ENCODE measurements at regions not wholly inside any gene's neighbourhood (a gene's known extent, or its start where the extent isn't known, plus 50 kb on each side); places are given as distances from the start of the nearest gene placed in this dataset.

GRCh38 chr12:98137278-98137677, 378.1 kb upstream of the TMPO start:
- Mint-ChIP-seq H3K9me3 (ENCODE audit: low read depth, unreplicated experiment) (peaks cover 5% of the 10 kb centered on the region), H3K36me3 (ENCODE audit: insufficient read depth, unreplicated experiment) (no peaks in the 10 kb centered on the region), H3K4me1 (ENCODE audit: low read depth, unreplicated experiment) (no peaks in the 10 kb centered on the region), H3K27ac (ENCODE audit: unreplicated experiment) (no peak overlapping the region), H3K4me3 (ENCODE audit: low read depth, unreplicated experiment) (no peak overlapping the region), H3K27me3 (ENCODE audit: unreplicated experiment) (peaks cover 23% of the 10 kb centered on the region)
- TF ChIP-seq CTCF (IDR thresholded peaks at IDR 0.05; ENCODE audit: unreplicated experiment) = no peak
- intact Hi-C loops (cut with micrococcal nuclease; ENCODE audit: unreplicated experiment) = no loop called here
- BruUV-seq (replicated peaks) = no TSS peak
- CTCF ChIA-PET = no interaction called here
- DNase-seq = no peak

- CTCF ChIA-PET = no interaction called here
- H3K4me3 Mint-ChIP-seq (ENCODE audit: low read depth, unreplicated experiment) = no peak overlapping the region
- no peak overlapping the region for H3K27ac Mint-ChIP-seq (ENCODE audit: unreplicated experiment)
Measured at GRCh38 chr12:98144953-98145352, 370.4 kb upstream of the TMPO start.

GRCh38 chr12:98146043-98146442, 369.3 kb upstream of the TMPO start:
- peaks cover 22% of the 10 kb centered on the region for H3K27me3 Mint-ChIP-seq (ENCODE audit: unreplicated experiment)
- H3K36me3 Mint-ChIP-seq (ENCODE audit: insufficient read depth, unreplicated experiment) = no peaks in the 10 kb centered on the region
- H3K9me3 Mint-ChIP-seq (ENCODE audit: low read depth, unreplicated experiment) = no peaks in the 10 kb centered on the region
- TF ChIP-seq CTCF (IDR thresholded peaks at IDR 0.05; ENCODE audit: unreplicated experiment) = no peak
- DNase-seq = no peak
- H3K4me3 Mint-ChIP-seq (ENCODE audit: low read depth, unreplicated experiment) = no peak overlapping the region
- no peak overlapping the region for H3K27ac Mint-ChIP-seq (ENCODE audit: unreplicated experiment)
- intact Hi-C loops (cut with micrococcal nuclease; ENCODE audit: unreplicated experiment) = loop anchor here (5.0 kb wide), 1 partner anchor 444 kb away; no protein-coding TSS in a partner anchor
- H3K4me1 Mint-ChIP-seq (ENCODE audit: low read depth, unreplicated experiment) = peaks cover 19% of the 10 kb centered on the region
- BruUV-seq (replicated peaks) = no TSS peak
- CTCF ChIA-PET = no interaction called here

More at GRCh38 chr12:98144953-98145352, 370.4 kb upstream of the TMPO start:
- DNase-seq = no peak
- H3K4me1 Mint-ChIP-seq (ENCODE audit: low read depth, unreplicated experiment) = peaks cover 14% of the 10 kb centered on the region
- no peaks in the 10 kb centered on the region for H3K9me3 Mint-ChIP-seq (ENCODE audit: low read depth, unreplicated experiment)
- intact Hi-C loops (cut with micrococcal nuclease; ENCODE audit: unreplicated experiment) = loop anchor here (5.0 kb wide), 1 partner anchor 443 kb away; no protein-coding TSS in a partner anchor
- no TSS peak for BruUV-seq (replicated peaks)
- peaks cover 22% of the 10 kb centered on the region for H3K27me3 Mint-ChIP-seq (ENCODE audit: unreplicated experiment)
- H3K36me3 Mint-ChIP-seq (ENCODE audit: insufficient read depth, unreplicated experiment) = no peaks in the 10 kb centered on the region
- no peak for TF ChIP-seq CTCF (IDR thresholded peaks at IDR 0.05; ENCODE audit: unreplicated experiment)

- CTCF ChIA-PET = no interaction called here
- no peak overlapping the region for H3K27ac Mint-ChIP-seq (ENCODE audit: unreplicated experiment)
Measured at GRCh38 chr12:98146487-98146886, 368.9 kb upstream of the TMPO start.

More at GRCh38 chr12:98146487-98146886, 368.9 kb upstream of the TMPO start:
- intact Hi-C loops (cut with micrococcal nuclease; ENCODE audit: unreplicated experiment) = loop anchor here (5.0 kb wide), 1 partner anchor 444 kb away; no protein-coding TSS in a partner anchor
- BruUV-seq (replicated peaks) = no TSS peak
- peaks cover 23% of the 10 kb centered on the region for H3K4me1 Mint-ChIP-seq (ENCODE audit: low read depth, unreplicated experiment)
- H3K4me3 Mint-ChIP-seq (ENCODE audit: low read depth, unreplicated experiment) = no peak overlapping the region
- peaks cover 21% of the 10 kb centered on the region for H3K27me3 Mint-ChIP-seq (ENCODE audit: unreplicated experiment)
- H3K36me3 Mint-ChIP-seq (ENCODE audit: insufficient read depth, unreplicated experiment) = no peaks in the 10 kb centered on the region
- TF ChIP-seq CTCF (IDR thresholded peaks at IDR 0.05; ENCODE audit: unreplicated experiment) = no peak
- no peak for DNase-seq
- no peaks in the 10 kb centered on the region for H3K9me3 Mint-ChIP-seq (ENCODE audit: low read depth, unreplicated experiment)
